Activated naive CD4-positive, alpha-beta T cell treated with anti-CD3 and anti-CD28 coated beads, Interleukin-2, amount 50 U/mL, for 72 hours (primary cell): ENCODE measurements at regions not wholly inside any gene's neighbourhood (a gene's known extent, or its start where the extent isn't known, plus 50 kb on each side); places are given as distances from the start of the nearest gene placed in this dataset.

ENCODE experiments used
- ATAC-seq, 2 donors: fragments of 150-1000 bp; cut with Tn5 transposase; 2 replicates each; pipeline ENCODE4 v1.10.0; 2021; ENCODE audit warnings: mild to moderate bottlenecking in 2 of 2, moderate library complexity in 2 of 2
- DNase-seq, 2 donors: peaks; one replicate each; pipeline ENCODE4 v3.0.0; 2021 to 2022; ENCODE audit warnings: low spot score in 2 of 2
- H3K27ac Mint-ChIP-seq, 2 donors: one replicate each; pipeline ENCODE4 v1.8.0; 2022; ENCODE audit warnings: mild to moderate bottlenecking in 2 of 2, mixed read lengths in 2 of 2
- H3K36me3 Mint-ChIP-seq, 2 donors: one replicate each; pipeline ENCODE4 v1.8.0; 2022; ENCODE audit warnings: mixed read lengths in 2 of 2
- H3K9me3 Mint-ChIP-seq, 2 donors: one replicate each; pipeline ENCODE4 v1.8.0; 2022; ENCODE audit warnings: mixed read lengths in 2 of 2

- Mint-ChIP-seq H3K36me3 (peaks cover 0 to 35% of the 10 kb centered on the region in 2 donors), H3K9me3 (peaks cover 0 to 5% of the 10 kb centered on the region in 2 donors), H3K27ac (peak overlapping the region; percentile 87 to 93)
- ATAC-seq (peak; percentile 87 to 91), DNase-seq (peak; percentile 18 to 58)
Measured at GRCh38 chrX:78517124-78517523, 142.0 kb downstream of the RTL3 start.

- peak; percentile 81 to 85 for ATAC-seq
- no peak for DNase-seq
Measured at GRCh38 chrX:78514852-78515251, 144.3 kb downstream of the RTL3 start.

DNA sequence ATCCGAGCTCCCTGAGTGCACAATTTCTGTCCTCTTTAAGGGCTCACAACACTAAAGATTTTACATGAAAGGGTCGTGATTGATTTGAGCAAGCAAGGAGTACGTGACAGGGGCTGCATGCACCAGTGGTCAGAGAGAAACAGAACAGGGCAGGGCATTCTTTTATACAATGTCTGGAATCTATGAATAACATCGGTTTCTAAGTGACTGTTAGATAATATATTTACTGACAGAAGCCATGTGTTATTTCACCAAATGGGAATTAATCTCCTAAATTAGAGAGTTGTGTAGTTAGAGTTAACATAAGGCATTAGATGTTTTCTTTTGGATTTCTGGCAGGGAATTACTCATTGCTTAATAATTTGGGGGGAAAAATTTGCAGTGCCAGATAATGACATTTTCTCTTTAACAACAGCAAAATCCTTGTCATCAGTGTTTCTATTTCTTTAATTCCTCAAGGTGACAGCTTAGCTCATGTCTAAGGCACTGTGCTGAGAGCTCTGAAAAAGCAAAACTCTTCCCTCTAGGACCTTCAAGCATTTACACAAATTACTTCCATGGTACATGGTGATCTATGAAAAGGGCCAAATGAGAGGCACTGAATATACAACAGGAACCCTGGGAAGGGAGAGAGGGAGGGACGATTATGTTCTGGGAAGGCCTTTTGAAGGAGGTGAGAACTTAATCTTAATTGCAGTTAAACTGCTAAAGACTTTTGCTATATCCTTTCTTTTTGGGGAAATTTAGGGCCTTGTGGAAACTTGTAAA, 145.0 kb downstream of the RTL3 start:
- ATAC-seq (no peak), DNase-seq (no peak)
- Mint-ChIP-seq H3K9me3 (peaks cover 14% of the 10 kb centered on the region in 2 donors), H3K27ac (peak overlapping the region; percentile 77 to 87), H3K36me3 (peaks cover 4 to 37% of the 10 kb centered on the region in 2 donors)

More at GRCh38 chrX:78514852-78515251, 144.3 kb downstream of the RTL3 start:
- H3K36me3 Mint-ChIP-seq: peaks cover 0 to 32% of the 10 kb centered on the region in 2 donors
- H3K27ac Mint-ChIP-seq: peak overlapping the region; percentile 87 to 94
- peaks cover 9 to 14% of the 10 kb centered on the region in 2 donors for H3K9me3 Mint-ChIP-seq

GRCh38 chrX:78506248-78506647, 152.9 kb downstream of the RTL3 start:
- Mint-ChIP-seq H3K27ac (no peak overlapping the region), H3K36me3 (peaks cover 15 to 20% of the 10 kb centered on the region in 2 donors), H3K9me3 (peaks cover 17 to 20% of the 10 kb centered on the region in 2 donors)
- ATAC-seq (peak in 1 of 2 donors; percentile 16), DNase-seq (no peak)

DNA sequence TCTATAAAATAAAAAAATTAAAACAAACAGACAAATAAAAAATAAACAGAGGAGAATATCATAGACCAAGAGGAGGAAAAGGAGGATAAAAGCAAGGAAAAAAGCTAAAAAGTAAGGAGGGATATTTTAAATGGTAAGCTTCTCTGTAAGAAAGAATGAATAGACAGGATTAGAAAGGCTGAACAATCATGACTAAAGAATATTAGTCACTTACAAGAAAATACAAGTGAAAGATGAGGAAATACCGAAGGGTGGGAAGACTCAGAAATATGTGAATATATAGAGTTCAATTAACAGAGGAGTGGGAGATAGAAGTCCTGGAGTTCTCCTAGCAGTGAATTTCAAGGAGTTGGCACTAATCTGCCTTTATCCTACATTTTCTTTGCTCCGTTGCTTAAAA, 162.6 kb downstream of the RTL3 start:
- DNase-seq (no peak), ATAC-seq (no peak)
- no peak overlapping the region for H3K27ac Mint-ChIP-seq
- no peaks in the 10 kb centered on the region for H3K36me3 Mint-ChIP-seq
- H3K9me3 Mint-ChIP-seq: peaks cover 0 to 5% of the 10 kb centered on the region in 2 donors

GRCh38 chrX:78493180-78493579, 165.8 kb upstream of the CYSLTR1 start:
- Mint-ChIP-seq H3K27ac (no peak overlapping the region), H3K9me3 (peaks cover 0 to 5% of the 10 kb centered on the region in 2 donors)
- ATAC-seq: no peak

GRCh38 chrX:78476701-78477100, 149.3 kb upstream of the CYSLTR1 start:
- H3K27ac Mint-ChIP-seq: no peak overlapping the region
- peaks cover 0 to 6% of the 10 kb centered on the region in 2 donors for H3K36me3 Mint-ChIP-seq
- DNase-seq: no peak
- no peak for ATAC-seq
- H3K9me3 Mint-ChIP-seq: peaks cover 4 to 6% of the 10 kb centered on the region in 2 donors

More at GRCh38 chrX:78493180-78493579, 165.8 kb upstream of the CYSLTR1 start:
- no peaks in the 10 kb centered on the region for H3K36me3 Mint-ChIP-seq
- DNase-seq: no peak

DNA sequence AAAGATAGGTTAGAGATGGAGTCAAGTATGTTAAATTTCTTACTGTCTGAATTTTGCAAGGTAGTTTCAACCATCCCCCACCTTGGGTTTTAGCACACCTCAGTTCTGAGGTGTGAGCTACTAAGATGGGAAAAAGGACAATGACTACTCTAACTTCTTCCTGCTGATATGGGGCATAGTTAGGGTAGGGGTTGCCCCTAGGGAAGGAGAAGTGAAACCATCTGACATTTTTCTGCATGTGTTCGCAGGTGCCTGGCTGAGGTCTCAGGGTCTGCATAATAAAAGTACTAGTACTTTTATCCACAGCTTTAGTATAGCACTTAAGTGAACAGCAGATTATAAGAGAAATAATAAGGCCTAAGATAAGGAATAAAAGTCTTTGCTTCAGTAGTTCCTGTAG, 129.5 kb upstream of the CYSLTR1 start:
- ATAC-seq (no peak), DNase-seq (no peak)
- H3K9me3 Mint-ChIP-seq: peaks cover 0 to 5% of the 10 kb centered on the region in 2 donors
- peaks cover 0 to 6% of the 10 kb centered on the region in 2 donors for H3K36me3 Mint-ChIP-seq
- no peak overlapping the region for H3K27ac Mint-ChIP-seq

DNA sequence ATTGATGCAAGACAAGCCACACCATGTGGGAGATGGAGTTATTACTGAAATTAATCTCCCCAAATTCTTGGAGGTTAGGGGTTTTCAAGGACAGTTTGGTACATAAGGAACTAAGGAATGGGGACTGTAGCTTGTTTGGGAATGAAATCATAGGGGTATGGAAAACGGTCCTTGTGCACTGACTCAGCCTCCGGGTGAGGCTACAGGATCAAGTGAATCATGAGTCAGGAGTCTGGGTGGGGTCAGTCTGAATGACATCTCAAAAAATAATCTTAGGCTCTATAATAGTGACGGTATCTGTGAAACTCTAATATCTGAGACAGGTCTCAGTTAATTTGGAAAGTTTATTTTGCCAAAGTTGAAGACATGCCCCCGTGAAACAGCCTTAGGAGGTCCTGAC, 128.5 kb upstream of the CYSLTR1 start:
- ATAC-seq: no peak
- peaks cover 0 to 6% of the 10 kb centered on the region in 2 donors for H3K36me3 Mint-ChIP-seq
- H3K9me3 Mint-ChIP-seq: peaks cover 4 to 5% of the 10 kb centered on the region in 2 donors

DNA sequence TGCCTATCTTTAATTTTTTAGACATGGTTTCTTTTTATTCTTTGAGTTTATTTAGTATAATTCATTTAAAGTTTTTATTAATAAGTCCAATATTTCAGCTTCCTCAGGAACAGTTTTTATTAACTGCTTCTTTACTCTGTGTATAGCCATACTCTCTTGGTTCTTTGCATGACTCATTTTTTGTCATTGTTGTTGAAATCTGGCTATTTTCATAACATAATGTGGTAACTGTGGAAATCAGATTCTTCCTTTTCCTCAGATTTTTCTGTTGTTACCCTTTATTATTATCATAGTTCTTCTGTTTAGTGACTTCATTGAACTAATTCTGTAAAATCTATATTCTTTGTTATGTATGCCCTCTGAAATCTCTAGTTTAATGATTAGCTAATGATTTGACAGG, 124.9 kb upstream of the CYSLTR1 start:
- ATAC-seq: no peak
- H3K36me3 Mint-ChIP-seq: no peaks in the 10 kb centered on the region
- DNase-seq: no peak
- peaks cover 4 to 8% of the 10 kb centered on the region in 2 donors for H3K9me3 Mint-ChIP-seq
- H3K27ac Mint-ChIP-seq: no peak overlapping the region

More for the DNA sequence above, 128.5 kb upstream of the CYSLTR1 start:
- DNase-seq: no peak
- no peak overlapping the region for H3K27ac Mint-ChIP-seq

- no peaks in the 10 kb centered on the region for H3K36me3 Mint-ChIP-seq
- H3K9me3 Mint-ChIP-seq: peaks cover 0 to 6% of the 10 kb centered on the region in 2 donors
- H3K27ac Mint-ChIP-seq: no peak overlapping the region
- DNase-seq: no peak
- ATAC-seq: no peak
Measured at GRCh38 chrX:78437621-78438020, 110.2 kb upstream of the CYSLTR1 start.

DNA sequence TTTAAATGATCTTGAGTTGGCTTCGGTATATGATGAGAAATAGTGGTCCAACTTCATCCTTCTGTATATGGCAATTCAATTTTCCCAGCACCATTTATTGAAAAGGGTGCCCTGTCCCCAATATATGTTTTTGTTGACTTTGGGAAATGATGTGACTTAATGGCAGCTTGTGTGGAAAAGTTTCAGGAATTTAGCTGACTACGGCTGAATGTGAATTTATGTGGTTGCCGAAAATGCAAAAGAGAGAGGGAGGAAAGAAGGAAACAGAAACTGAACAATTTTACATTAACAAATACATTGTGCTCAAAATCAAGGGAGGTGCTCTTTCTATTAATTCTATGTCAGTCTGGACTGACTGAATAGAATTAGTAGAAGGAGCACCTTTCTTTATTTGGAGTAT, 101.8 kb upstream of the CYSLTR1 start:
- Mint-ChIP-seq H3K27ac (no peak overlapping the region), H3K9me3 (peaks cover 0 to 8% of the 10 kb centered on the region in 2 donors), H3K36me3 (no peaks in the 10 kb centered on the region)
- ATAC-seq: no peak
- no peak for DNase-seq

DNA sequence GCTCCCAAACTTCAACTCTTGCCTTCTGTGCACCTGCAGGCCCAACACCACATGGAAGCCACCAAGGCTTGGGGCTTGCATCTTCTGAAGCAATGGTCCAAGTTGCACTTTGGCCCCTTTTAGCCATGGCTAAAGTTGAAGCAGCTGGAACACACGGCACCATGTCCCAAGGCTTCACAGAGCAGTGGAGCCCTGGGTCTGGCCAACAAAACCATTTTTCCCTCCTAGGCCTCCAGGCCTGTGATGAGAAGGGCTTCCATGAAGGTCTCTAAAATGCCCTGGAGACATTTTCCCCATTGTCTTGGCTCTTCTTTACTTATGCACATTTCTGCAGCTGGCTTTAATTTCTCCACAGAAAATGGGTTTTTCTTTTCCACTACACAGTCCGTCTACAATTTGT, 61.3 kb upstream of the CYSLTR1 start:
- Mint-ChIP-seq H3K27ac (no peak overlapping the region), H3K9me3 (peaks cover 7 to 21% of the 10 kb centered on the region in 2 donors), H3K36me3 (peaks cover 8 to 15% of the 10 kb centered on the region in 2 donors)

DNA sequence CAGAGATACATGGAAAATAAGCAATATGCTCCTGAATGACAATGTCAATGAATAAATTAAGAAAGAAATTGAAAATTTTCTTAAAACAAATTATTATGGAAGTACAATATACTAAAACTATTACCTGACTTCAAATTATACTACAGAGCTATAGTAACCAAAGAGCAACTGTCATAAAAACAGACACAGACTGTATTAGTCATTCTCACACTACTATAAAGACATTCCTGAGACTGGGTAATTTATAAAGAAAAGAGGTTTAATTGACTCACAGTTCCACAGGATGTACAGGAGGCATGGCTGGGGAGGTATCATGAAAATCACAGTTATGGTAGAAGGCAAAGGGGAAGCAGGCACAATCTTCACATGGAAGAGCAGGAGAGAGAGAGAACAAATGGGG, 60.0 kb upstream of the CYSLTR1 start:
- no peak for ATAC-seq
- Mint-ChIP-seq H3K36me3 (peaks cover 8 to 15% of the 10 kb centered on the region in 2 donors), H3K27ac (no peak overlapping the region), H3K9me3 (peaks cover 7 to 21% of the 10 kb centered on the region in 2 donors)
- no peak for DNase-seq

More for the DNA sequence above, 61.3 kb upstream of the CYSLTR1 start:
- ATAC-seq (no peak), DNase-seq (no peak)

DNA sequence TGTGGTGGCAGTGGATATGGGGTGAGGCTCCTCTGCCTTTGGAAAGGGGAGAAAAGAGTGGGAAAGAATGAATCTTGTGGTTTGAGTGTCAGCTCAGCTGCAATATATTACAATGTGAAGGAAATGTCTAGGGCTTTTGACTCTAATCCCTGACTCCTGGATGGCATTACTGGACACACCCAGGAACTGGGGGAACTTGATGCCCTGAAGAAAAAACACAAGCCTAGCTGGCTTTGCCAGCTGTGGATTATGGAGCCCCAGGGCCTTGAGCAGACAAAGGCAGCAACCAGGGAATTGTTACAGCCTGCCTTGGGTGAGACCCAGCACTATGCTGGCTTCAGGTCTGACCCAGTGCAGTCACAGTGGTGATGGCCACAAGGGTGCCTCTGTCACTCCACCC, 57.1 kb upstream of the CYSLTR1 start:
- H3K36me3 Mint-ChIP-seq: peaks cover 7 to 21% of the 10 kb centered on the region in 2 donors
- H3K27ac Mint-ChIP-seq: no peak overlapping the region
- DNase-seq (no peak), ATAC-seq (no peak)
- H3K9me3 Mint-ChIP-seq: peaks cover 7 to 28% of the 10 kb centered on the region in 2 donors

DNA sequence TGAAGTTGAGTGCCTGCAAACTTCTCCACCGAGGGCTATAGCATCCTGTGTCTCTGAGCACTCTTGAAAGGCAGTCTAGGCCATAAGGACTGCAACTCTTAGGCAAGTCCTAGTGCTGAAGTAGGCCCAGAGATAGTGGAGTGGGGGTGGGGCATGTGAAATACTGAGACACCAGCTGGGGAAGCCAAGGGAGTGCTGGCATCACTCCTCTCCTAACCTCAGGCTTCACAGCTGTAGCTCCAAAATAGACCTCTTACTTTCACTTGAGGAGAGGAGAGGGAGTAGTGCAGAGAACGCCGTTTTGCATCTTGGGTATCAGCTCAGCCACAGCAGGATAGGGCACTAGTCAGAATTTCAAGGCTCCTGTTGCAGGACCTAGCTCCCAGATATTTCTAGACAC, 56.2 kb upstream of the CYSLTR1 start:
- Mint-ChIP-seq H3K27ac (no peak overlapping the region), H3K9me3 (peaks cover 0 to 20% of the 10 kb centered on the region in 2 donors), H3K36me3 (peaks cover 0 to 14% of the 10 kb centered on the region in 2 donors)
- ATAC-seq: no peak
- no peak for DNase-seq

GRCh38 chrX:78378476-78379115, 51.2 kb upstream of the CYSLTR1 start:
- ATAC-seq: no peak
- peaks cover 0 to 8% of the 10 kb centered on the region in 2 donors for H3K9me3 Mint-ChIP-seq
- H3K27ac Mint-ChIP-seq: no peak overlapping the region
- H3K36me3 Mint-ChIP-seq: peaks cover 0 to 9% of the 10 kb centered on the region in 2 donors
- DNase-seq: no peak
